CD14-positive monocyte (primary cell): ENCODE measurements at regions not wholly inside any gene's neighbourhood (a gene's known extent, or its start where the extent isn't known, plus 50 kb on each side); places are given as distances from the start of the nearest gene placed in this dataset.

ENCODE experiments used
- DNase-seq, 3 donors: peaks; one replicate each; pipeline ENCODE4 v3.0.0-alpha.2; 2011 to 2022
- H2AFZ ChIP-seq: 2 replicates; pipeline ENCODE4 v1.6.0; 2012; ENCODE audit warnings: mild to moderate bottlenecking, low read depth, low read length, inconsistent platforms; ENCODE audit not compliant: insufficient read depth, poor library complexity, severe bottlenecking
- H3K27ac ChIP-seq, 2 donors: 1 replicate in 1 of 2; 2 replicates in 1 of 2; pipeline ENCODE4 v1.5.1; 2012 to 2013; ENCODE audit warnings: low read length in 2 of 2, control low read depth in 1 of 2, inconsistent platforms in 1 of 2, low read depth in 1 of 2, mild to moderate bottlenecking in 1 of 2
- H3K27me3 ChIP-seq, 2 donors: one replicate each; pipeline versions ENCODE4 v1.6.0 to v1.6.1; 2011 to 2013; ENCODE audit warnings: low read length in 2 of 2; ENCODE audit not compliant: control insufficient read depth in 2 of 2, insufficient read depth in 2 of 2
- H3K36me3 ChIP-seq, 2 donors: replicated peaks in 1 of 2; 1 replicate in 1 of 2; 2 replicates in 1 of 2; pipeline versions ENCODE4 v1.5.1 to v1.6.1; 2012 to 2013; ENCODE audit warnings: low read length in 2 of 2, control low read depth in 1 of 2, inconsistent platforms in 1 of 2, mild to moderate bottlenecking in 1 of 2; ENCODE audit not compliant: insufficient read depth in 2 of 2, control insufficient read depth in 1 of 2
- H3K4me1 ChIP-seq, 2 donors: 1 replicate in 1 of 2; 2 replicates in 1 of 2; pipeline versions ENCODE4 v1.5.1 to v1.6.1; 2012 to 2013; ENCODE audit warnings: low read length in 2 of 2, control low read depth in 1 of 2, inconsistent platforms in 1 of 2, mild to moderate bottlenecking in 1 of 2, moderate library complexity in 1 of 2; ENCODE audit not compliant: insufficient read depth in 2 of 2, control insufficient read depth in 1 of 2
- H3K4me2 ChIP-seq: replicated peaks from 2 replicates; pipeline ENCODE3; 2012; ENCODE audit warnings: low read length, moderate library complexity, mild to moderate bottlenecking; ENCODE audit not compliant: poor library complexity, severe bottlenecking; ENCODE audit errors: extremely low read depth
- H3K4me3 ChIP-seq, 3 experiments: fragments of 200-600 bp in 1 of 3; sonication (generic) in 1 of 3; replicated peaks in 1 of 3; 1 replicate in 2 of 3; 2 replicates in 1 of 3; pipeline ENCODE4 v1.5.1; 2011 to 2013; ENCODE audit warnings: low read length in 3 of 3, mild to moderate bottlenecking in 3 of 3, control low read depth in 2 of 3, low read depth in 2 of 3, inconsistent platforms in 1 of 3, moderate library complexity in 1 of 3
- H3K79me2 ChIP-seq: 2 replicates; pipeline ENCODE4 v1.6.0; 2012; ENCODE audit warnings: mild to moderate bottlenecking, control low read depth, inconsistent platforms, low read length, moderate library complexity; ENCODE audit not compliant: insufficient read depth
- H3K9ac ChIP-seq: 2 replicates; pipeline ENCODE4 v1.6.0; 2017; ENCODE audit warnings: low read length, mild to moderate bottlenecking; ENCODE audit not compliant: insufficient read depth, poor library complexity, severe bottlenecking
- H3K9me3 ChIP-seq, 2 donors: replicated peaks in 1 of 2; 1 replicate in 1 of 2; 2 replicates in 1 of 2; pipeline versions ENCODE4 v1.5.1 to v1.6.1; 2012 to 2013; ENCODE audit warnings: low read length in 2 of 2, control low read depth in 1 of 2; ENCODE audit not compliant: control insufficient read depth in 1 of 2, insufficient read depth in 1 of 2
- H4K20me1 ChIP-seq: 2 replicates; pipeline ENCODE4 v1.6.0; 2012; ENCODE audit warnings: mild to moderate bottlenecking, low read length, control low read depth, moderate library complexity; ENCODE audit not compliant: insufficient read depth
- H3K27ac Mint-ChIP-seq, 7 donors: one replicate each; pipeline ENCODE4 v1.8.0; 2020; ENCODE audit warnings: mild to moderate bottlenecking in 7 of 7, mixed read lengths in 7 of 7, moderate library complexity in 6 of 7, inconsistent platforms in 2 of 7
- H3K27me3 Mint-ChIP-seq, 3 donors: one replicate each; pipeline ENCODE4 v1.8.0; 2021 to 2022; ENCODE audit warnings: low read depth in 3 of 3, mild to moderate bottlenecking in 3 of 3, mixed read lengths in 3 of 3, moderate library complexity in 3 of 3, inconsistent platforms in 1 of 3
- H3K36me3 Mint-ChIP-seq, 2 donors: one replicate each; pipeline ENCODE4 v1.8.0; 2020; ENCODE audit warnings: mixed read lengths in 2 of 2, inconsistent platforms in 1 of 2, mild to moderate bottlenecking in 1 of 2
- H3K4me1 Mint-ChIP-seq: one replicate; pipeline ENCODE4 v1.8.0; 2020; ENCODE audit warnings: mild to moderate bottlenecking, mixed read lengths
- H3K4me3 Mint-ChIP-seq, 2 donors: one replicate each; pipeline ENCODE4 v1.8.0; 2020; ENCODE audit warnings: mild to moderate bottlenecking in 2 of 2, mixed read lengths in 2 of 2, moderate library complexity in 1 of 2
- H3K9me3 Mint-ChIP-seq, 7 donors: one replicate each; pipeline ENCODE4 v1.8.0; 2020 to 2022; ENCODE audit warnings: mixed read lengths in 7 of 7, mild to moderate bottlenecking in 6 of 7, moderate library complexity in 6 of 7, inconsistent platforms in 2 of 7
- CTCF ChIP-seq: fragments of 200-600 bp; IDR thresholded peaks from one replicate; pipeline ENCODE4 v1.8.0; 2022; ENCODE audit warnings: antibody characterized with exemption, mild to moderate bottlenecking
- WGBS: methylation state at CpG from one replicate; pipeline ENCODE4 v1.1.5; 2013; ENCODE audit warnings: missing lambda C conversion rate; ENCODE audit not compliant: insufficient coverage; 5-methylcytosine and 5-hydroxymethylcytosine counted together
- intact Hi-C, 2 donors: fragments of 100-400 bp; cut with micrococcal nuclease; formaldehyde crosslinking; loops; one replicate each; pipeline versions ENCODE4 v1.15.0 to v1.15.1; 2023

GRCh38 chrX:149198980-149199732 is 305.9 kb downstream of the IDS start:
- Mint-ChIP-seq H3K27ac (no peak overlapping the region), H3K4me1 (no peaks in the 10 kb centered on the region), H3K27me3 (peaks cover 0 to 2% (median 0%) of the 10 kb centered on the region in 3 donors), H3K9me3 (peaks cover 0 to 5% (median 3%) of the 10 kb centered on the region in 7 donors), H3K36me3 (no peaks in the 10 kb centered on the region), H3K4me3 (no peak overlapping the region)
- 93% methylated on average over 5 of the region's 11 CpGs for WGBS
- Histone ChIP-seq H2AFZ (no peak overlapping the region), H3K9ac (no peak overlapping the region), H3K4me3 (no peak overlapping the region), H3K4me1 (no peaks in the 10 kb centered on the region), H4K20me1 (no peaks in the 10 kb centered on the region), H3K27ac (no peak overlapping the region), H3K79me2 (no peaks in the 10 kb centered on the region), H3K27me3 (no peaks in the 10 kb centered on the region), H3K36me3 (no peaks in the 10 kb centered on the region), H3K9me3 (no peaks in the 10 kb centered on the region), H3K4me2 (no peak overlapping the region)
- TF ChIP-seq CTCF: no peak
- intact Hi-C loops: no loop called here
- no peak for DNase-seq

- no peaks in the 10 kb centered on the region for H3K79me2 ChIP-seq
- no peak for DNase-seq
- no peak overlapping the region for H3K27ac ChIP-seq
- Mint-ChIP-seq H3K27me3 (no peaks in the 10 kb centered on the region), H3K27ac (no peak overlapping the region), H3K4me1 (no peaks in the 10 kb centered on the region), H3K9me3 (peaks cover 0 to 3% (median 0%) of the 10 kb centered on the region in 7 donors), H3K36me3 (no peaks in the 10 kb centered on the region), H3K4me3 (no peak overlapping the region)
- intact Hi-C loops: no loop called here
- H4K20me1 ChIP-seq: no peaks in the 10 kb centered on the region
- TF ChIP-seq CTCF: no peak
- no peak overlapping the region for H3K4me2 ChIP-seq
- WGBS: no CpG with 5 or more reads among the region's 2 CpGs
- no peaks in the 10 kb centered on the region for H3K4me1 ChIP-seq
- H3K9ac ChIP-seq: no peak overlapping the region
- H2AFZ ChIP-seq: no peak overlapping the region
- no peaks in the 10 kb centered on the region for H3K9me3 ChIP-seq
- H3K27me3 ChIP-seq: no peaks in the 10 kb centered on the region
- no peak overlapping the region for H3K4me3 ChIP-seq
- H3K36me3 ChIP-seq: no peaks in the 10 kb centered on the region
These were observed 320.0 kb downstream of the IDS start for GRCh38 chrX:149185087-149185486.
